ENCODE measurements at regions not wholly inside any gene's neighbourhood (a gene's known extent, or its start where the extent isn't known, plus 50 kb on each side); places are given as distances from the start of the nearest gene placed in this dataset.
"Not testable (repeated sequence)": the region's sequence is repeated elsewhere in the genome, so short reads cannot be mapped to it uniquely, and the experiment has no call there.

GRCh38 chr10:25076506-25077177, 60.2 kb downstream of the THNSL1 start:
- DNase-seq = no peak

GRCh38 chr10:25078658-25079431, 62.4 kb downstream of the THNSL1 start:
- DNase-seq = no peak

DNA sequence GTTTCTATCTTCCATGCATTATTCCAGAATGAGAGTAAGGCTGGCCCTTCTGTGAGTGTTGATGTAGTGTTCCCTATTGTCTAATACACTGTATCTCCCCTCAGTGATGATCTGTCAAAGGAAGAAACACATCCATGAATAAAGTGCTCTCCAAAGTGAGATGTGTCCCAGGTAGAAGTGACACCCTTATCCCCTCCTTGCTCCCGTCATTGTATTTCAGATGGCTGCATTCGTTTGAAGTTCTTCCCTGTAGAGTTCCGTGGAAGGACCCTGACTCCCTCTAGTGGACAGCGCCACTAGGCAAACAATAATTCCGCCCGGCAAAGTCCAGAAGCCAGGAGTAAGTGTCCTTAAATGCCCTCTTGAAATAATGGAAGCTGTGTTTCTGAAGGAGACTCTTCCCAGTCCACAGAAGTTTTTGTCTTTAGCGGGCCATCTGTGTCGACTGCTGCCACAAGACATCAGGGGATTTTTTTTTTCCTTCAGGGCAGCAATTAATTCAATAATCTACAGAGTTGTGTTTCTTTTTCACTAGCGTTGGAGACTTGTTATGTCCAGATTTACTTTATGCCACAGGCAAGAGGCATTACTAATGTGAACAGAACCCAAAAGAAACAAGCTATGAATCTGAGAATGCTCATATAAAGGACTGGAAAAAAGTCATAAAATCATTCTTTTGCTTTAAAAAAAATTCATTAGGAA, 64.6 kb downstream of the THNSL1 start:
- peak; percentile 41 for DNase-seq

DNA sequence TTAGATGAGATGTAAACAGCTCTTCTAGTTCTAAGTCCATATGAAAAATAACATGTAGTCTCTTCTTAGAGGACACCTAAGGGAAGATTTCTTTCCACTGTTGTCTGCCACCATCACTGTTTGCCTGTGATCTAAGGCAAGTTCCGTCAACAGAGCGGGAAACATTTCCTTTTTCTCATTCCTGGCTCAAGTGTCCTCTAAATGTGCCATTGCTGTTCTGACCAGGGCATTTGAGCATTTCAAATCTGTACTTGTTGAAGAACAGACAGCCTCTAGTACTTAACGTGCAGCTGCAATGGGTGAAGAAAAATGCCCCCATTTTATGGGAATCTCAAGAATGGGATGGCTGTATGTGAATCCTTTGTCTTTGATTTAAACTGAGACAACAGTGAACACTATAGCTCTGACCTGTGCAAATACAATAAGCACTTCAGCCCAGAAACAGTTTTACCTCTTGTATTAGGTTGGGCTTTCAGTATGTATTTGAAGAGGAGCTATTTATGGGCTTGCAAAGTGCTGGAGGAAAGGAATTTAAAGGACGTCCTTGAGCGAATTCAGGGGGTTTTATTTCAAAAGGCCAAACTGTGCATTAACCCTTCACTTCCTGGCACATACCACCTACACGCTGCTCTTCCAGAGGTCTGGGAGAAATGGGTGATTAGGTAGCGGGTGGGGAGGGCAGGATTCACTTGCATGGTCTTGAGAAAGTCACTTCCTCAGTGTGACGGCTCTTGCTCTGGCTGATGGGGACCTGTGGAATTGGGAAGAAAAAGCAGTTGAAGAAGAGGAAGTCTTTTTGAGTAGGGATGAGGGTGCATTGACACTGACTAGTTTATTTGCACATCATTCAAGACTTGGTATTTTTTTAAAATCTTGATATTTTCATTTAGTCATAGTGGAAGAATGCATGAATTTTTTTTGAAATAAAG, 66.1 kb downstream of the THNSL1 start:
- DNase-seq = no peak

DNA sequence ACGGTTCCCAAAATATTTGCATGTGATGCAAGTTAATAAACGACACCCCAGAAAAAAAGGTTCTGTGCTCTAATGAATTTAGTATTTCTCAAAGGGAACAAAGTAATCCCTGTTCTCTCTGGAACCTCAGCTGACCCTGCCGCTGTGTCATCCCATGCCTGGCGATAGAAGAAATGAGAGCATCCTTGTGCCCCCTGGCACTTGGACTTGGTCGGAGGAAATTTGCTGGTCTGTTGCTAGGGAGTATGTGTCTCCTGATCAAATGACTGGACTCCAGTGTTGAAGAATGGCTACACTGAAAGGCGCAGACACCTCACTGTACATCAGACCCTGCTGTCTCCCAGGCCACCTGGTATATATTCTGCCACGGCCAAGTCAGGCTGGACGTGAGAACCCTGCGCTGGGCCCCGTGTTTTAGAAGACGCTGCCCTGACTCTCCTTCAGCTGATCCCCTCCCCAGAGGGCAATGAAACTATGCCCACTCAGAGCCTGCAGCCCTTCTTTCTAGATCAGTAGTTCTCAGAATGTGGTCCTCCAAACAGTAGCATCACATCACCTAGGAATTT, 67.2 kb downstream of the THNSL1 start:
- no peak for DNase-seq

GRCh38 chr10:25084447-25084846, 68.0 kb downstream of the THNSL1 start:
- no peak for DNase-seq

GRCh38 chr10:25094590-25094989, 78.2 kb downstream of the THNSL1 start:
- no peak for DNase-seq

GRCh38 chr10:25097669-25098411, 77.0 kb upstream of the GPR158 start:
- DNase-seq = no peak

- no peak for DNase-seq
These were observed 74.7 kb upstream of the GPR158 start for GRCh38 chr10:25100141-25100540.

DNA sequence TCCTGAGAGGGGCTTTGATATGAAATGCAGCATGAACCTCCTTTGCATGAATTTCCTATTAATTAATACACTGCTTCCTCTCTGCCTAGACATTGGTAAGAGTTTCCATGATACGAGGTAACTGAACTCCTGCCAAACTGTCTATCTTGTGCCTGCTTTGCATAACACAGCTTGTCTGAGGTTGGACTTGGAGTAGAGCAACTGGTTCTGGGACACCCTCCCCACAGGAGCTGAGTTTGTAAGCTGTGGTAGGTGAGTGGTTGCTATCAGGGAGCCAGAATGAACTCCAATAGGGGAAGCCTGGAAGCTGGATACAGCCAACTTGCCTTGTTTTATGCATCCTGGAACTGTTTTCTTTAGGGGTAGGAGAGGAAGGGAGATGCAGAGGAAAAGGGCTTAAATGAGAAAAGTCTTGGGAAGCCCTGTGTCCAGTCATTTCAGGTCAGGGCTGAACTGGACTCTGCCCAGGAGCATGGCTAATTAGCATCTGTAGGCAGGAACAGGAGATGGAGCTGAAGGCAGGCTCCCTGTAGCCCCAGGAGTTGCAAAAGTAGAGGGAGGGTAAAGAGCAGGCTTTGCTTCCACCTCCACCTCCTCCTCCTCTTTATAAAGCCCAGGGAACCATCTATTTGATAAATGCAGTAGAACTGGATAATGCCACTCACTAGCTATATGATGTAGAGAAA, 73.2 kb upstream of the GPR158 start:
- DNase-seq = no peak

- no peak for DNase-seq
These were observed 72.5 kb upstream of the GPR158 start for GRCh38 chr10:25102147-25102822.

- DNase-seq = no peak
These were observed 71.1 kb upstream of the GPR158 start for GRCh38 chr10:25103703-25104102.

DNA sequence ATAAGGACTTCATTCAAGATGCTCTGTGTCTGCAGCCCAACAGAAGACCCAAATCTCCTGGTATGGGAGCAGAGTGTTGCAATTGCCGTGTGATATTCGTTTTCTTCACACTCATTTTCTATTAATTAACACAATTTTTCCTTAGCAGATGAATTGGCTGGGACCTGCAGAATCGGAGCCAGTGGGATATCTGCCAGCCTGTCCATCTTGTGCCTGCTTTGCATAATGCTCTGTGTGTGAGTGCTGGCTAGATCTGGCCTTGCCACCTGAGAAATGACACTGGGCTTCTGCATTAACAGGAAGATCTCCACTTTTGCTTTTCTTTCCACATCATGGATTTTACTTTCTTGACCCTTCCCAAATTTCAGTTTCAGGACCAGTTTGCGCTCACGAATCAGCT, 70.4 kb upstream of the GPR158 start:
- no peak for DNase-seq

DNA sequence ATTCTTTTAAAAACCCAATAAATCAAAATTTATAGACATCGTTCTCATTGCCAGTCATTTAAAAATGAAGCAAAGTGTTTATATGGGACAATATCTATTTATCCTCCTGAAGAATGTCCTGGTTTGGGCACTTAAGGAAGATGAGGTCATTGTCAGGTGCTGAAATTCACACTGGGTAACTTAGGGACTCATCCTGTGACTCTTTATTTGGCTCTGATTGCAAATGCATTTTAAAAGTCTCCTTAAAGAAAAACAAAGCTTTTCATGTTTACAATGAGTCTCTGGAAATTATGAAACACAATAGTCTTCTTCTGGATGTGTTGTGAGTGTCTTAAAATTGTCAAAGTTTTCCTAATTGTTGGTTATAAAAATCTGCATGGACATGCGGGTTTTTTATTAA, 69.5 kb upstream of the GPR158 start:
- DNase-seq = no peak

DNA sequence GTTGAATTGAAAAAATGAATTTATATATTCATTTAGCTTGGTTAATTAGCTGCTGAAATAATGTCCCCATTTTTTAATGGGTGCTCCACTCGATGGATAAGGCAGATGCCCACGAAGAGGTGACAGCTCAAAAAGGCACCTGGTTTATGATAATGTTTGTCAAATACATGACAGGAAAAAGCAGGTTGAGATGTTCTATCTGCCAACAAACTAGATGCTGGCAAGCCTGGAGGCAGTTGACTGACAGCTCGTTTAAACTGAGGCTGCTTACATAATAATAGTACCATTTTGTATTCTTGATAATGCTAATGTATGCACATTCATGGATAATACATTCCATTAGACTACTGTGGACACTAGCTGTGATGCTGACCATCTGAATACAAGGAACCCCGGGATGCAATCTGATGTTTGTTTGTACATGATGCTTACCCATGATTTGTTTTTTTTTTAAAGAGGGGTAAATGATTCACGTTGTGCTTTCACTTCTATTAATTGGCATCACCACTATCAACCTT, 69.0 kb upstream of the GPR158 start:
- DNase-seq = no peak

GRCh38 chr10:25107756-25108155, 67.0 kb upstream of the GPR158 start:
- DNase-seq = no peak

- DNase-seq = not testable (repeated sequence)
These were observed 64.9 kb upstream of the GPR158 start for GRCh38 chr10:25109896-25110295.

DNA sequence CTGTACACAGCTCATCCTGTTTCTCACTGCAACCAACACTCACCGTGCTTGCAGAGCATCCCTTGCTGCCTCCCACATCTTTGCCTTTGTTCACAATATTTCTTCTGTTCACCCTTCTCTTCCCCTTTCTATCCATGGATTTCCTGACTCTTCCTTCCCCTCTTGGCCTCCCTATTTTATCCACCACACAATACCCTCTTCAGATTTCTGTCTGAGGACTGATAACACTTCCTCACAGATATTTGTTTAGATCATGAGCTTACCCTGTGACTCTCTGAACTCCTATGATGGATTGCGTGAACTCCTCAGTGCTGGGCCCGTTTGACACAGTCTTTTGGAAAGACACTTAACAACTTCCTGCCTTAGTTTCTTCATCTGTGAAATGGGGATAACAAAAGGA, 62.8 kb upstream of the GPR158 start:
- DNase-seq = no peak

DNA sequence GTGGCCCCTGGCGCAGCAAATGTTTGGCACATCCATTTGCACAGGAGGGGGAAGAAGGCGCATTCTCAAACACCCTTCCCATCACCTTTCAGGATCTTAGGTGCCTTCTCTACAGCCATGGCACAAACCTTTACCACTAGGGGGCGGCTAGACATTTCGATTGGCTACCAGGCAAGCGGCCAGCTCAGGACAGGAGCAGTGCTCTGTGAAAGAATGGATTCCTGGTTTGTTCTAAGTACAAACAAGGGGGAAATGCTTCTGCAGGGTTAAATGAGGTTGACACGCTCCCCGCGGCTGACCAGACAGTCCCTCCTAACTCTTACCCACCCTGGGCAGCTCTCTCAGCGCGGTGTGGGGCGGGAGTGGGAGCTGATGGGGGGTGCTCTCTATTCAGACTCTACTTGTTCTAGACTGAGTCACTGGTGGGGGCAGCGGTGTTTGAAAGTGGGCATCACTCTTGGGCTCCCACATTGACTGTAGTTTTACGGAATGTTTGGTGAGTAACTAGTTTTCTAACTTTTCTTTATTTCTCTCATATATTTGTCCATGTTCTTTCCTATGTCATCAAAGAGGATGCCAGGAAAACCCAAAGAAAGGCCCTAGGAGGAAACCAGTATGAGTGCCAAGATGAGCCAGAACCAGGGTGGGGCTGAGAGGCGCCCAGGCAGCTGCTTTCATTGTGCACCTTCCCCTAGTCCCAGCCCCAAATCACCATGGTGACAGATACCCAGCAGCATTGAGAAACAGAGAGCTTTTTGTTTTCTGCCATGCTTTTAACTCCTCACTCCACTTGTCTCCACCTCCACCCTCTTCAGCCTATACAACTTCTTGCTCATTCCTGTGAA, 61.4 kb upstream of the GPR158 start:
- peak; percentile 1 for DNase-seq

All from NCI-H510A (cell line).